Lung microvascular endothelial cell (primary cell): ENCODE measurements at regions not wholly inside any gene's neighbourhood (a gene's known extent, or its start where the extent isn't known, plus 50 kb on each side); places are given as distances from the start of the nearest gene placed in this dataset.
"Not testable (repeated sequence)": the region's sequence is repeated elsewhere in the genome, so short reads cannot be mapped to it uniquely, and the experiment has no call there.

Source experiments
- DNase-seq, 2 donors: peaks; one replicate each; pipeline versions ENCODE4 v3.0.0 to v3.0.0-alpha.2; 2010; ENCODE audit warnings: low read depth in 2 of 2

DNA sequence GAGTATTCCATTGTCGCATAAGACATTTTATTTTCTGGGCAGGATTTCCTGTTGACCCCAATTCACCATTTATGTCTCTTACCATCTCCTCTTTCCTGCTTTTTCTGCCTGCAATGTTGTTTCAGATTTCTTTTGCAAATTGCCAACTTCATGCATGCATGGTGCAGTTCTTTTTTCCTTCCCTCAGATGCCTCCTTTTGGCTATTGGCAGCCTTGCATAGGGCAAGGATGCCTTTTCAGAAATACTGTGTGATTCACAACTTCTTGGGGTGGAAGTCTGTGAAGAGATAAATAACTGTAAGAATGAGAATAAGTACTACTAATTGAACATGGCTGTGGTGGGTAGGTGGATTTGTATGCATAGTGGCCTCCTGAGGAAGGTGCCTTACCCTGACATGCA is 116.7 kb downstream of the SOX4 start:
- DNase-seq = no peak

DNA sequence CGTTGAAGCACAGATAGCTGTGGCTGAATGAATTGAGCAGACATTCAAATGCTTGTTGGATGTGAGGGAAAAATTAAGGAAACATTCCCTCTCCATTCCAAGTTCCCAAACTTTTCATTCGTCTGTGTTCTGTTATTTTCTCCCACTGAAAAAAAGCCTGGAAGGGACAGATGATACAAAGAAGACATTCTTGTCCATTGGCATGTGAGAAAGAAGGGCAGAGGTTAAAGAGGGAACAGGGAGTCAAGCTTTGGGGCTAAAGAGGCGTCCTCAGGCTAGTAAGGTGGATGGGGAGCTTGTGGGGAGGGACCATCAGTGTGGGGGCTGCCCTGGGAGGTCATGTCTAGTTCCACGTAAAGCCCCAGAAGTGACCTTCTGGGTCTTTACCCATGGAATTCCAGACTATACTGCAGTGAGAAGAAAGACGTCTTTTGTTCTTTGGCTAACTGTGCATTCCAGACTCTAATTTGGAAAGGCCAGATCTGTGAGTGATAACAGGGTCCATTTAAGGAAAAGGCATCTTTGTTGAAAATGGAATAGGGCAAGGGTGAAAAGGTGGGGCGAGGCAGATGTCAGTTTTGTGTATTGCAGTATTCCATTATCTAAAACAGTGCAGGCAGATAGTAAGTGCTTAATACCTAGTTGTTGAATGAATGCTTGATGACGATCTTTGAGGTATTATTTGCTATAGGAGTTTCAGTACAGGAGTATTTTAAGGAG is 117.5 kb downstream of the SOX4 start:
- no peak for DNase-seq

DNA sequence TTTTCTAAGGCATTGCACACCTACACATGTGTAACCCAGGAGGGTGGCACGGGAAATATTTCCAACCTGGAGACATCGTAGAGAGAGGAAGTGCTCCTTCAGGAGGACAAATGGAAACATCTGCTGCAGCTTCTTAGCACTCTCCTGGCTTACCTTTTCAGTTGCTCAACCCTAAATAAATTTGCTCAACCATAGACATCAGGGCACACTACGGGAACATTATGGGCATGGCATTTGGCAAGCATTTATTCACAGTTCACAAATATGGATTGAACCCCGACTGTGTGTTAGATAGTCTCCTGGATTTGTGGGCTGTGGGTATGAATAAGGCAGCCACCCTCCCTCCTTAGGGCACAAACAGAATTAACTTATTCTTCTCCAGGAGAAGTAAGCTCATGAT is 118.7 kb downstream of the SOX4 start:
- DNase-seq = no peak

GRCh38 chr6:21713481-21713880 is 119.9 kb downstream of the SOX4 start:
- DNase-seq = no peak

GRCh38 chr6:21715180-21715579 is 121.6 kb downstream of the SOX4 start:
- DNase-seq = no peak

- no peak for DNase-seq
Measured at GRCh38 chr6:21722510-21722909, 129.0 kb downstream of the SOX4 start.

DNA sequence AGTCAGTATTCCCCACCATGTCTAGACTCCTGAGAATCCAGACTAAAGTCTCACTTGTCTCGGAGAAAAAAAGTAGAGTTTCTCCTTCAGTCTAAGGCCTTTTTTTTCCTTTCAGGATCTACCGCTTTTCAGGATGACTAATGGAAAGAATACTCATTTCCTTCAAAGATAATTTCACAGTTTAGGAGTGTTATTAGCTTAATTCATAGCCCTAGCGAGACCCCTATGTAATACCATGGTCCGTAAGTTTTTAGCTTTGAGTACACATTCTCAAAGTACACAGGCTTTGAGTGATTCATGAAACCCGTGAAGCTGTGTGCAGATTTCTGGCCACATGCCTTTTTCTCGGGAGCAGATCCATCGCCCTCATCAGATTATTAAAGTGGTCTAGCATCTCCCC is 133.1 kb downstream of the SOX4 start:
- DNase-seq = peak in 1 of 2 donors; percentile 33

DNA sequence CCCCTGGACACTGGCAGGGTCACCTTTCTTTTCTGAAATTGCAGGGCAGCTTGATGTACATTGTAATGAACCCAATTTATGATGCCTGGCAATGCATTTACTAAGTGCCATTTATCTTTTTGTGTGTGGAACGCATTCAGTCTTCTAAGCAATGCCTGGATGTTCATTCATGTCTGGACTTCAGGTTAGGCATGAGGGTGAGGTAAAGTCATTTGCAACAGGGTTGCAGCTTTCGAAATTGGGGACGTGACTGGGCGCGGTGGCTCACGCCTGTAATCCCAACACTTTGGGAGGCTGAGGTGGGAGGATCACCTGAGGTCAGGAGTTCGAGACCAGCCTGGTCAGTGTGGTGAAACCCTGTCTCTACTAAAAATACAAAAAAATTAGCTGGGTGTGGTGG is 134.6 kb downstream of the SOX4 start:
- no peak for DNase-seq

DNA sequence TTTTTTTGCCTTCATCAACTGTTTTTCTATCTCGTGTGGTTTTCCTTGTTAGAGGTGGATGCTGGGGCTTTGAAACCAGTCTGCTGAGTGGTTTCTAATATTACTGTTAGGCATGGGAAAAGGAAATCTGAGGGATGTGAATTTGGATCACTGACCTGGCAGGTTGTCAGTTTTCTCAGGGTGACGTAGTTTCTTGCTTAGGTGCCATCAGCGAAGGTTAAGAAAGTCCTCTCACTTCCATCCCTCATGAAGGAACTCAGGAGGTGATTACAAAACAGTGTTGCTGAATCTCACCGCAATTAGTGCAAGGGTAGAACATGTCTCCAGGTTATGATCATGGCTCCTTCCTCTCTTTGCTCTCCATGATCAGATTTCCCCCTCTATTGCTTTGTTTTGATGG is 135.9 kb downstream of the SOX4 start:
- no peak for DNase-seq

- DNase-seq = no peak
Measured at GRCh38 chr6:21730533-21730932, 137.0 kb downstream of the SOX4 start.

DNA sequence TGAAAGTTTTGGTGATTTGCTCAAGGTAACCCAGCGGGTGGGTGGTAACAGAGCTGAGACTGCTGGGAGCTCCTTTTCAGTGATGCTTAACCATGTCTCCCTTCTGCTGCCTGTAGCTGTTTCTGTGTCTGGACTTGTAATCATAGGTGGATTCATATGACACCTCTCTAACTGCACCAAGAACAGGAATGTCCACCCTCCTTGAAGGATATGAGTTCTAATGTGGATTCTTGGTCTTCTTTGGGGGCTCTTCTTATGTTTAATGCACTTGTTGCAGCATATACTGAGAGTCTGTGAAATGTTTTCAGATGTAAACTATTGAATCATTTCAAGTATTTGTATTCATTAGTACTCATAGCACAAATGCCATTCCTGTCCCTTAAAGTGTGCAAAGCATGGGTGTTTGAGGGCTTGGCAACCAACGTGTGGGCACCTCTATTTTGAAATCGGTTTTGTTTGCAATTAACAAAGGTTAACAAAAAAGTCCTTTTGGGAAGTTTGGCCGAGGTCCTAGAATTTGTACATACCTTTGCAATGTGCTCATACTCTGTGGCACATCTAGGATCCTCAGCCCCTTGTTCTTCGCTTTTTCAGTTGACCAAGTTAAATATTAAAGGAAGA is 138.0 kb downstream of the SOX4 start:
- peak in 1 of 2 donors; percentile 21 for DNase-seq

GRCh38 chr6:21732032-21732730 is 138.6 kb downstream of the SOX4 start:
- not testable (repeated sequence) for DNase-seq

- DNase-seq = no peak
Measured at GRCh38 chr6:21732731-21733130, 139.2 kb downstream of the SOX4 start.

DNA sequence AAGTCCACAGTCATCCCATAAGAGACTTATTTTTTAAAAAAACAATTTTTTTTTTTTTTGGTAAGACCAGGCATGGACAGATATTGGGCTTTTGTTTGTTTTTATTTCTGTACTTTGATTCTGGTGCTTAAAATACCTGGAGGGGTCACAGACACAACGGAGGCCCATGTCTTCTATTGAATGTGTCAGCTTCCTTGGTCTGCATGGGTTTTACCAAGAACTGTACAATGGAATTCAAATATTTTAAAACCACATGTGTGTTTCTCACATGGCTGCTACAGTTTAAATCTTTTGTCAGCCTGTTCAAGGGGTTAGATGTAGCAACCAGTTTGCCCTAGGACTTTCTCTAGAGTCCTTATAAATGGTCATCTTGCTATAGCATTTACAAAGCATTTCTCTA is 139.8 kb downstream of the SOX4 start:
- DNase-seq = no peak

DNA sequence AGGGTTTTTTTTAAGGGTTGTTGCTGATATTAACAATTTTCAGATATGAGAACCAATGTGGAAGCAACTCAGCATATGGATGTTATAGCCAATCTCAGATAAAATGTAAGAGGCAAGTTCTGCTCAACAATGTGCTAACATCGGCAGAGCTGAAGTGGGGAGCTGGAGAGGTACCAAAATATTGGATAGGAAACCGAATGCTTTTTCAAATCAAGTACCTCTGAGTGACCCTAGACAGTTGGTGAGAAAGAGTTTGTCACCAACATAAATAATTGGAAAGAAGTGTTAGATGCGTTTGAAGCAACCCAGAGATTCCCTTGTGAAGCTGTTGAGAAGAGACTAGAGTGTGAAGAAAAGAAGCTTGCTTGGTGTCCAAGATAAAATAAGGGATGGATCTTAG is 140.7 kb downstream of the SOX4 start:
- no peak for DNase-seq

- DNase-seq = peak in 1 of 2 donors; percentile 14
Measured at GRCh38 chr6:21738180-21739094, 144.9 kb downstream of the SOX4 start.

- DNase-seq = no peak
Measured at GRCh38 chr6:21739241-21739640, 145.7 kb downstream of the SOX4 start.

GRCh38 chr6:21739838-21740237 is 146.3 kb downstream of the SOX4 start:
- DNase-seq = no peak

- peak; percentile 30 to 76 for DNase-seq
Measured at GRCh38 chr6:21740376-21741124, 147.0 kb downstream of the SOX4 start.

- peak; percentile 20 to 45 for DNase-seq
Measured at GRCh38 chr6:21741221-21742109, 147.9 kb downstream of the SOX4 start.
